IMR-90 (cell line): ENCODE measurements at regions not wholly inside any gene's neighbourhood (a gene's known extent, or its start where the extent isn't known, plus 50 kb on each side); places are given as distances from the start of the nearest gene placed in this dataset.

Experiments used
- ATAC-seq: fragments of 200-7000 bp; cut with Tn5 transposase; 2 replicates; pipeline ENCODE4 v1.9.1; 2020; ENCODE audit warnings: low read depth, mild to moderate bottlenecking, moderate library complexity
- BruUV-seq: library from RNA; stranded (reverse); fragments of 400-500 nt; replicated peaks from 2 replicates; lab custom pipeline; 2021; lab: Mats Ljungman, UMichigan
- CTCF ChIA-PET: fragments of 300-600 bp; formaldehyde crosslinking; extraction: SDS; loops from one replicate; lab custom pipeline; 2021; ENCODE audit warnings: antibody characterized with exemption; lab: Yijun Ruan, JAX
- POLR2A ChIA-PET: fragments of 300-600 bp; sonication (Branson Sonifier 250); formaldehyde crosslinking; loops from one replicate; lab custom pipeline; 2022; ENCODE audit warnings: antibody characterized with exemption; ENCODE audit not compliant: unreplicated experiment; lab: Charles Lee
- DNase-seq: peaks from one replicate; pipeline ENCODE4 v3.0.0; 2013
- H2AFZ ChIP-seq: replicated peaks from 2 replicates; pipeline ENCODE3; 2013; ENCODE audit warnings: low read length, mild to moderate bottlenecking; ENCODE audit not compliant: poor library complexity
- H2AK5ac ChIP-seq: 2 replicates; pipeline ENCODE4 v1.6.1; 2013; ENCODE audit warnings: low read depth, low read length, inconsistent platforms
- H2AK9ac ChIP-seq: replicated peaks from 2 replicates; pipeline ENCODE3; 2013; ENCODE audit warnings: mild to moderate bottlenecking, low read depth, low read length, moderate library complexity; ENCODE audit not compliant: poor library complexity
- H2BK120ac ChIP-seq: 2 replicates; pipeline ENCODE4 v1.6.1; 2013; ENCODE audit warnings: low read depth, low read length, inconsistent platforms
- H2BK15ac ChIP-seq: 3 replicates; pipeline ENCODE4 v1.6.1; 2013; ENCODE audit warnings: low read depth, low read length, inconsistent platforms
- H2BK20ac ChIP-seq: 2 replicates; pipeline ENCODE4 v1.6.1; 2013; ENCODE audit warnings: low read depth, mild to moderate bottlenecking, inconsistent platforms, low read length, moderate library complexity
- H2BK5ac ChIP-seq: 2 replicates; pipeline ENCODE4 v1.6.1; 2013; ENCODE audit warnings: mild to moderate bottlenecking, low read depth, low read length, inconsistent platforms; ENCODE audit not compliant: poor library complexity, severe bottlenecking
- H3K14ac ChIP-seq: replicated peaks from 2 replicates; pipeline ENCODE4 v1.6.1; 2013; ENCODE audit warnings: low read depth, low read length, inconsistent platforms
- H3K18ac ChIP-seq: 2 replicates; pipeline ENCODE4 v1.6.1; 2013; ENCODE audit warnings: low read depth, low read length, control low read depth
- H3K23ac ChIP-seq: 2 replicates; pipeline ENCODE4 v1.6.1; 2013; ENCODE audit warnings: low read depth, low read length, inconsistent platforms
- H3K27ac ChIP-seq: 2 replicates; pipeline ENCODE4 v1.5.1; 2013; ENCODE audit warnings: mild to moderate bottlenecking, control low read depth, low read length; ENCODE audit not compliant: insufficient read depth
- H3K27me3 ChIP-seq: 2 replicates; pipeline ENCODE4 v1.6.1; 2013; ENCODE audit warnings: low read length; ENCODE audit not compliant: control insufficient read depth, insufficient read depth
- H3K36me3 ChIP-seq: 2 replicates; pipeline ENCODE4 v1.6.1; 2013; ENCODE audit warnings: low read length, mixed read lengths; ENCODE audit not compliant: control insufficient read depth, insufficient read depth
- H3K4ac ChIP-seq: 2 replicates; pipeline ENCODE4 v1.6.1; 2013; ENCODE audit warnings: low read depth, low read length, inconsistent platforms
- H3K4me1 ChIP-seq: 2 replicates; pipeline ENCODE4 v1.6.1; 2013; ENCODE audit warnings: low read length, mixed read lengths; ENCODE audit not compliant: control insufficient read depth, insufficient read depth
- H3K4me2 ChIP-seq: 2 replicates; pipeline ENCODE4 v1.6.1; 2013; ENCODE audit warnings: low read depth, mild to moderate bottlenecking, control low read depth, low read length, moderate library complexity
- H3K4me3 ChIP-seq: 2 replicates; pipeline ENCODE4 v1.5.1; 2013; ENCODE audit warnings: low read depth, mild to moderate bottlenecking, control low read depth, low read length, moderate library complexity; ENCODE audit not compliant: insufficient read depth
- H3K56ac ChIP-seq: 2 replicates; pipeline ENCODE4 v1.6.1; 2013; ENCODE audit warnings: low read length, inconsistent platforms; ENCODE audit not compliant: insufficient read depth; ENCODE audit errors: extremely low read depth
- H3K79me1 ChIP-seq, 2 experiments: 2 replicates each; pipeline ENCODE4 v1.6.1; 2013; ENCODE audit warnings: low read length in 2 of 2, inconsistent platforms in 1 of 2, low read depth in 1 of 2
- H3K9ac ChIP-seq: 2 replicates; pipeline ENCODE4 v1.6.1; 2013; ENCODE audit warnings: low read depth, low read length, control low read depth
- H3K9me1 ChIP-seq: 2 replicates; pipeline ENCODE4 v1.6.1; 2013; ENCODE audit warnings: low read length, inconsistent platforms; ENCODE audit not compliant: insufficient read depth
- H3K9me3 ChIP-seq: 2 replicates; pipeline ENCODE4 v1.6.1; 2013; ENCODE audit warnings: low read length; ENCODE audit not compliant: control insufficient read depth, insufficient read depth
- H4K20me1 ChIP-seq: 2 replicates; pipeline ENCODE4 v1.6.1; 2013; ENCODE audit warnings: low read length, inconsistent platforms; ENCODE audit not compliant: insufficient read depth
- H4K5ac ChIP-seq: 2 replicates; pipeline ENCODE4 v1.6.1; 2013; ENCODE audit warnings: mild to moderate bottlenecking, low read depth, low read length, control low read depth
- H4K8ac ChIP-seq, 2 experiments: 2 replicates each; pipeline ENCODE4 v1.6.1; 2013; ENCODE audit warnings: low read depth in 2 of 2, low read length in 2 of 2, control low read depth in 1 of 2, inconsistent platforms in 1 of 2
- H4K91ac ChIP-seq: 2 replicates; pipeline ENCODE4 v1.6.1; 2013; ENCODE audit warnings: low read depth, low read length, inconsistent platforms; ENCODE audit not compliant: insufficient read depth
- CEBPB ChIP-seq: IDR thresholded peaks from 2 replicates; pipeline ENCODE4 v1.6.1; 2012; ENCODE audit warnings: low read depth, low read length, improper control_type of control experiment
- FOS ChIP-seq: fragments of 150-350 bp; IDR thresholded peaks from 2 replicates; pipeline ENCODE4 v1.6.1; 2016; ENCODE audit warnings: low read depth, low read length
- MXI1 ChIP-seq: IDR thresholded peaks from 2 replicates; pipeline ENCODE4 v1.6.1; 2012; ENCODE audit warnings: low read depth, mild to moderate bottlenecking, low read length, moderate library complexity, borderline replicate concordance
- RAD21 ChIP-seq: IDR thresholded peaks from 2 replicates; pipeline ENCODE4 v1.6.1; 2012; ENCODE audit warnings: low read length, improper control_type of control experiment
- SMC3 ChIP-seq: fragments of 150-350 bp; IDR thresholded peaks from 2 replicates; pipeline ENCODE4 v1.6.1; 2016; ENCODE audit warnings: low read depth, mild to moderate bottlenecking, antibody characterized with exemption, low read length, moderate library complexity
- WGBS, 2 experiments: methylation state at CpG; one replicate each; pipeline versions ENCODE4 v1.1.5 to v1.1.7; 2013; ENCODE audit warnings: missing lambda C conversion rate in 2 of 2; ENCODE audit not compliant: insufficient read length in 1 of 2; ENCODE audit errors: extremely low coverage in 2 of 2; 5-methylcytosine and 5-hydroxymethylcytosine counted together
- dilution Hi-C: fragments of 300-500 bp; cut with HindIII; formaldehyde crosslinking; loops from one replicate; pipeline ENCODE4 v1.14.3; 2018; ENCODE audit warnings: low sequenced_read_pairs; ENCODE audit not compliant: unreplicated experiment
- in situ Hi-C: fragments of 300-500 bp; cut with MboI; formaldehyde crosslinking; loops from 3 replicates; pipeline ENCODE4 v1.14.3; 2019; ENCODE audit warnings: low sequenced_read_pairs, inconsistent platforms, mixed read lengths
- intact Hi-C: fragments of 100-400 bp; cut with micrococcal nuclease; formaldehyde crosslinking; loops from 2 replicates; pipeline ENCODE4 v1.10.0; 2022

DNA sequence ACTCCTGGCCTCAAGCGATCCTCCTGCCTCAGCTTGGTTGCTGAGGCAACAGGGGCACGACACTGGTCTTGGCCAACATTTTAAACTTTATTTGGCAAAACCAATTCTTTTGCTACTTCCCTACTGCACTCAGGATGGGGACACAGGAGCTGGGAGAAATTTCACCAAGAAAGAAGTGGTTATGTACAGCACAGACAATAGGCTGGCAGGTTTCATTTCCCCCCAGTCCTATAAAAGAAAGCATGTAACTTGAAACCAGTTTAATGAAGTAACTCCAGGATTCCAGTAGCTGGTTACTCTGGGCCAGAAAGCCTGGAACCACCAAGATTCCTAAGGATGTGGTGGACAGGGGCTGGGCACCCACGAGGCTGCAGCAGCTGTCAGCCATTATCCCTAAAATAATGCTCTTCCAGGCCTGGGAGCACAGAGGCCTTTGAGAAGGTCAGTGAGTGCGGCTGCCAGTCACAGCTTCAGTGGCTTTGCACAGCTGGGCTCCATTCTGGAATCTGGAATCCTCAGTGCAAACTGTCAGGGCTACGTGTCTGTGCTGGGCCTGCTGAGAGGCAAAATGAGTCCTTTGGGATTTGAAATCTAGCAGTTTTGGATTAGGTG lies 142.3 kb upstream of the ITGA6 start:
- H4K5ac ChIP-seq: 0 out of 2 replicates have a peak overlapping the region, but pooled peaks have one; percentile 2
- H4K91ac ChIP-seq: peak overlapping the region; percentile 52; the same call in 1 of the 2 replicates
- H3K4me2 ChIP-seq: peak overlapping the region; percentile 3; the same call in 1 of the 2 replicates
- peak overlapping the region; percentile 11 for H3K27ac ChIP-seq
- H2AFZ ChIP-seq: peak overlapping the region; percentile 81
- peak overlapping the region; percentile 65 for H3K4ac ChIP-seq
- ATAC-seq (peak; percentile 48), DNase-seq (peak; percentile 78)
- peak overlapping the region; percentile 2; the same call in 1 of the 2 replicates for H3K56ac ChIP-seq
- H3K4me1 ChIP-seq: peaks cover 13% of the 10 kb centered on the region
- H3K23ac ChIP-seq: no peak overlapping the region
- peak overlapping the region; percentile 25; the same call in 1 of the 3 replicates for H2BK15ac ChIP-seq
- TF ChIP-seq RAD21 (no peak), CEBPB (peak; percentile 31; the same call in 1 of the 2 replicates), FOS (no peak), MXI1 (no peak), SMC3 (no peak)
- H2BK5ac ChIP-seq: peak overlapping the region; percentile 11
- no peaks in the 10 kb centered on the region for H3K27me3 ChIP-seq
- intact Hi-C loops: loop anchor here (10.0 kb wide), 1 partner anchor 110 kb away; no protein-coding TSS in a partner anchor
- H2BK20ac ChIP-seq: peak overlapping the region; percentile 53; the same call in 1 of the 2 replicates
- no peak overlapping the region for H3K4me3 ChIP-seq
- peak overlapping the region; percentile 61 for H2BK120ac ChIP-seq
- H3K9ac ChIP-seq: no peak overlapping the region
- no CpG with 5 or more reads among the region's 5 CpGs for WGBS, 2 experiments
- H3K14ac ChIP-seq: 0 out of 2 replicates have a peak overlapping the region, but pooled peaks have one; percentile 28
- H3K18ac ChIP-seq: peak overlapping the region; percentile 36; the same call in 1 of the 2 replicates
- H3K36me3 ChIP-seq: no peaks in the 10 kb centered on the region
- ChIA-PET POLR2A (no interaction called here), CTCF (interaction anchor here (1.0 kb wide), 1 partner anchor 34 kb away, joined by 3 read pairs; no protein-coding TSS in a partner anchor)
- no peaks in the 10 kb centered on the region for H4K20me1 ChIP-seq
- peak overlapping the region; percentile 60; the same call in 1 of the 2 replicates for H2AK5ac ChIP-seq
- H4K8ac ChIP-seq: peak overlapping the region; percentile 5 to 41; a peak in 2 of 4 replicates
- no peaks in the 10 kb centered on the region for H3K79me1 ChIP-seq
- no peaks in the 10 kb centered on the region for H3K9me3 ChIP-seq
- peaks cover 9% of the 10 kb centered on the region for H3K9me1 ChIP-seq
- peak overlapping the region; percentile 79 for H2AK9ac ChIP-seq
- BruUV-seq: no TSS peak
- in situ Hi-C loops: no loop called here
- dilution Hi-C loops: no loop called here
